Peyer's patch (tissue), 4 donors: ENCODE measurements at regions not wholly inside any gene's neighbourhood (a gene's known extent, or its start where the extent isn't known, plus 50 kb on each side); places are given as distances from the start of the nearest gene placed in this dataset.

Experiments used
- POLR2A ChIP-seq, 2 donors: fragments of 450-650 bp; IDR thresholded peaks; one replicate each; pipeline ENCODE4 v1.5.1; 2017; ENCODE audit warnings: antibody characterized with exemption in 2 of 2, mild to moderate bottlenecking in 2 of 2, moderate library complexity in 2 of 2
- TF ChIP-seq, protein P1 (sequence below), 6 experiments: fragments of 450-650 bp in 4 of 6; fragments of 200-600 bp in 2 of 6; sonication (generic) in 1 of 6; IDR thresholded peaks; one replicate each; pipeline ENCODE4 v1.5.1; 2017 to 2019; ENCODE audit warnings: antibody characterized with exemption in 6 of 6, mild to moderate bottlenecking in 3 of 6, moderate library complexity in 1 of 6

DNA sequence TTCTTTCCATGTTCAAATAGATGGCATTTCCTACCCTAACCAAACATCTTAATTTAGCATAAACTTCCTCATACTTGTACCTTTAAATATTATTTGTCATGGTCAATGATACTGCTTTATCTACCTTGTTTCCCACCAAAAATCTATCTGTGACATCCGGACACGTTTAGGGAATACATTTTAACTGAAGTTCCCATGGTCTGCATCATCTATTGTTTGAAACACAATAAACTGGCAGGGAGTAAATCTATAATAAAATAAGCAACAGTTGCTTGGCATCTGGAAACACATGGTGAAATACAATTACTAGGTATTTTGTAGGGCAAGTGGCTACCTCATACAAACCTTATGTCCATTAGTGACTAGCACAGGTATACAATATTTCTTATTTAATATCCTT is 289.1 kb downstream of the GJA1 start:
- TF ChIP-seq, protein P1, sequence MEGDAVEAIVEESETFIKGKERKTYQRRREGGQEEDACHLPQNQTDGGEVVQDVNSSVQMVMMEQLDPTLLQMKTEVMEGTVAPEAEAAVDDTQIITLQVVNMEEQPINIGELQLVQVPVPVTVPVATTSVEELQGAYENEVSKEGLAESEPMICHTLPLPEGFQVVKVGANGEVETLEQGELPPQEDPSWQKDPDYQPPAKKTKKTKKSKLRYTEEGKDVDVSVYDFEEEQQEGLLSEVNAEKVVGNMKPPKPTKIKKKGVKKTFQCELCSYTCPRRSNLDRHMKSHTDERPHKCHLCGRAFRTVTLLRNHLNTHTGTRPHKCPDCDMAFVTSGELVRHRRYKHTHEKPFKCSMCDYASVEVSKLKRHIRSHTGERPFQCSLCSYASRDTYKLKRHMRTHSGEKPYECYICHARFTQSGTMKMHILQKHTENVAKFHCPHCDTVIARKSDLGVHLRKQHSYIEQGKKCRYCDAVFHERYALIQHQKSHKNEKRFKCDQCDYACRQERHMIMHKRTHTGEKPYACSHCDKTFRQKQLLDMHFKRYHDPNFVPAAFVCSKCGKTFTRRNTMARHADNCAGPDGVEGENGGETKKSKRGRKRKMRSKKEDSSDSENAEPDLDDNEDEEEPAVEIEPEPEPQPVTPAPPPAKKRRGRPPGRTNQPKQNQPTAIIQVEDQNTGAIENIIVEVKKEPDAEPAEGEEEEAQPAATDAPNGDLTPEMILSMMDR (IDR thresholded peaks at IDR 0.05): no peak
- TF ChIP-seq POLR2A (IDR thresholded peaks at IDR 0.05): no peak
